SU-DHL-6 (cell line): ENCODE measurements at regions not wholly inside any gene's neighbourhood (a gene's known extent, or its start where the extent isn't known, plus 50 kb on each side); places are given as distances from the start of the nearest gene placed in this dataset.

Experiments used
- H2AFZ ChIP-seq: fragments of 200-600 bp; sonication (generic); 2 replicates; pipeline ENCODE4 v1.6.1; 2014; ENCODE audit warnings: low read depth, mild to moderate bottlenecking, moderate library complexity, mixed read lengths, antibody characterized with exemption, low read length; ENCODE audit not compliant: severe bottlenecking
- H3F3A ChIP-seq: fragments of 200-600 bp; shearing (Covaris generic); 2 replicates; pipeline ENCODE4 v1.6.0; 2016; ENCODE audit warnings: antibody characterized with exemption, mild to moderate bottlenecking; ENCODE audit not compliant: insufficient read depth
- H3K27ac ChIP-seq: fragments of 200-600 bp; sonication (generic); 2 replicates; pipeline ENCODE4 v1.5.1; 2016; ENCODE audit warnings: low read depth, mild to moderate bottlenecking, low read length, moderate library complexity, mixed read lengths
- H3K27me3 ChIP-seq: fragments of 200-600 bp; sonication (generic), shearing (Covaris generic); 2 replicates; pipeline ENCODE4 v1.6.0; 2014; ENCODE audit warnings: mild to moderate bottlenecking, low read length
- H3K36me3 ChIP-seq: fragments of 200-600 bp; sonication (generic); 2 replicates; pipeline ENCODE4 v1.6.1; 2014; ENCODE audit warnings: mild to moderate bottlenecking, low read length, mixed read lengths
- H3K4me2 ChIP-seq: fragments of 300-600, 200-600 bp; shearing (Covaris generic), sonication (generic); 2 replicates; pipeline ENCODE4 v1.6.0; 2014; ENCODE audit warnings: low read length, low read depth, mild to moderate bottlenecking; ENCODE audit not compliant: poor library complexity, severe bottlenecking
- H3K4me3 ChIP-seq: fragments of 200-600 bp; sonication (generic); 2 replicates; pipeline ENCODE4 v1.5.1; 2014; ENCODE audit warnings: antibody characterized with exemption, low read length, mild to moderate bottlenecking, mixed read lengths; ENCODE audit not compliant: insufficient read depth, poor library complexity, severe bottlenecking
- H3K79me2 ChIP-seq: fragments of 200-600 bp; sonication (generic); 2 replicates; pipeline ENCODE4 v1.6.1; 2014; ENCODE audit warnings: mild to moderate bottlenecking, low read length, moderate library complexity; ENCODE audit not compliant: insufficient read depth
- H3K9ac ChIP-seq: fragments of 200-600 bp; sonication (generic); 2 replicates; pipeline ENCODE4 v1.7.0; 2014; ENCODE audit warnings: mild to moderate bottlenecking, low read length
- H3K9me2 ChIP-seq: fragments of 200-600 bp; sonication (generic); replicated peaks from 2 replicates; pipeline ENCODE4 v1.6.1; 2014; ENCODE audit warnings: low read length; ENCODE audit not compliant: insufficient read depth
- H3K9me3 ChIP-seq: fragments of 200-600 bp; sonication (generic); 2 replicates; pipeline ENCODE4 v1.6.1; 2014; ENCODE audit warnings: low read length, mixed read lengths; ENCODE audit not compliant: insufficient read depth
- H4K20me1 ChIP-seq: fragments of 200-600 bp; sonication (generic); 2 replicates; pipeline ENCODE4 v1.6.1; 2014; ENCODE audit warnings: low read depth, mild to moderate bottlenecking, antibody characterized with exemption, low read length, moderate library complexity, mixed read lengths
- CTCF ChIP-seq: fragments of 200-600 bp; sonication (generic); IDR thresholded peaks from one replicate; pipeline ENCODE4 v1.5.1; 2017; ENCODE audit warnings: antibody characterized with exemption, mild to moderate bottlenecking, low read length, moderate library complexity; ENCODE audit not compliant: insufficient read depth, poor library complexity, severe bottlenecking
- EZH2phosphoT487 ChIP-seq: fragments of 200-600 bp; sonication (generic), shearing (Covaris generic); conservative IDR thresholded peaks from 2 replicates; pipeline ENCODE4 v1.6.1; 2018; ENCODE audit warnings: mild to moderate bottlenecking, antibody characterized with exemption, low read length, moderate library complexity, mixed read lengths

GRCh38 chr1:70556541-70556940 is 145.5 kb downstream of the CTH start:
- TF ChIP-seq CTCF (no peak), EZH2phosphoT487 (no peak)
- 0 out of 2 replicates have a peak, but pooled peaks cover 3% of the 10 kb centered on the region for H3K9me3 ChIP-seq
- no peak overlapping the region for H3K9ac ChIP-seq
- H3K4me2 ChIP-seq, result no peak overlapping the region
- no peaks in the 10 kb centered on the region for H4K20me1 ChIP-seq
- no peaks in the 10 kb centered on the region for H3K36me3 ChIP-seq
- no peaks in the 10 kb centered on the region for H3F3A ChIP-seq
- H2AFZ ChIP-seq, result no peak overlapping the region
- H3K4me3 ChIP-seq, result no peak overlapping the region
- no peaks in the 10 kb centered on the region for H3K27me3 ChIP-seq
- H3K27ac ChIP-seq, result no peak overlapping the region
- no peaks in the 10 kb centered on the region for H3K79me2 ChIP-seq
- H3K9me2 ChIP-seq, result no peaks in the 10 kb centered on the region

GRCh38 chr1:70567167-70567566 is 156.1 kb downstream of the CTH start:
- Histone ChIP-seq H3K4me2 (no peak overlapping the region), H2AFZ (no peak overlapping the region), H3K9me3 (no peaks in the 10 kb centered on the region), H3K4me3 (no peak overlapping the region), H3F3A (no peaks in the 10 kb centered on the region), H4K20me1 (no peaks in the 10 kb centered on the region), H3K27ac (no peak overlapping the region), H3K9me2 (no peaks in the 10 kb centered on the region; the same call in 1 of the 2 replicates), H3K36me3 (no peaks in the 10 kb centered on the region), H3K9ac (no peak overlapping the region), H3K79me2 (no peaks in the 10 kb centered on the region), H3K27me3 (no peaks in the 10 kb centered on the region)
- TF ChIP-seq EZH2phosphoT487 (no peak), CTCF (no peak)

GRCh38 chr1:70571191-70571590 is 160.1 kb downstream of the CTH start:
- Histone ChIP-seq H3K79me2 (no peaks in the 10 kb centered on the region), H3K9ac (no peak overlapping the region), H2AFZ (no peak overlapping the region), H4K20me1 (no peaks in the 10 kb centered on the region), H3K36me3 (no peaks in the 10 kb centered on the region), H3K9me3 (no peaks in the 10 kb centered on the region), H3K27me3 (no peaks in the 10 kb centered on the region), H3K4me2 (no peak overlapping the region), H3K9me2 (no peaks in the 10 kb centered on the region; the same call in 1 of the 2 replicates), H3K27ac (no peak overlapping the region), H3K4me3 (no peak overlapping the region), H3F3A (no peaks in the 10 kb centered on the region)
- no peak for TF ChIP-seq CTCF
- TF ChIP-seq EZH2phosphoT487, result no peak
